HepG2 (cell line): ENCODE measurements at regions not wholly inside any gene's neighbourhood (a gene's known extent, or its start where the extent isn't known, plus 50 kb on each side); places are given as distances from the start of the nearest gene placed in this dataset.

Experiments used
- POLR2A ChIP-seq, 2 experiments: IDR thresholded peaks; 2 replicates each; pipeline ENCODE4 v1.6.1; 2011; ENCODE audit warnings: low read depth in 2 of 2, low read length in 2 of 2, mild to moderate bottlenecking in 1 of 2, moderate library complexity in 1 of 2; ENCODE audit not compliant: insufficient read depth in 1 of 2
- ZBTB33 ChIP-seq: sonication (generic); formaldehyde crosslinking; IDR thresholded peaks from 2 replicates; pipeline ENCODE4 v1.4.0; 2020; ENCODE audit warnings: missing genetic modification reagents
- ZNF616 ChIP-seq: sonication (generic); formaldehyde crosslinking; IDR thresholded peaks from 2 replicates; pipeline ENCODE4 v1.5.0; 2020; ENCODE audit warnings: low read depth, mild to moderate bottlenecking, missing genetic modification reagents
- TF ChIP-seq, protein P1 (sequence below): sonication (generic); formaldehyde crosslinking; IDR thresholded peaks from 2 replicates; pipeline ENCODE4 v1.5.0; 2020; ENCODE audit warnings: missing genetic modification reagents, mild to moderate bottlenecking, borderline replicate concordance

- TF ChIP-seq, protein P1, sequence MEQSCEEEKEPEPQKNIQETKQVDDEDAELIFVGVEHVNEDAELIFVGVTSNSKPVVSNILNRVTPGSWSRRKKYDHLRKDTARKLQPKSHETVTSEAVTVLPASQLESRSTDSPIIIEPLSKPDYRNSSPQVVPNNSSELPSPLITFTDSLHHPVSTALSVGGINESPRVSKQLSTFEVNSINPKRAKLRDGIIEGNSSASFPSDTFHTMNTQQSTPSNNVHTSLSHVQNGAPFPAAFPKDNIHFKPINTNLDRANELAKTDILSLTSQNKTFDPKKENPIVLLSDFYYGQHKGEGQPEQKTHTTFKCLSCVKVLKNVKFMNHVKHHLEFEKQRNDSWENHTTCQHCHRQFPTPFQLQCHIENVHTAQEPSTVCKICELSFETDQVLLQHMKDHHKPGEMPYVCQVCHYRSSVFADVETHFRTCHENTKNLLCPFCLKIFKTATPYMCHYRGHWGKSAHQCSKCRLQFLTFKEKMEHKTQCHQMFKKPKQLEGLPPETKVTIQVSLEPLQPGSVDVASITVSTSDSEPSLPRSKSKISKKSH (CRISPR knock-in tag), result no peak
- TF ChIP-seq POLR2A (IDR thresholded peaks at IDR 0.05; ENCODE audit: insufficient read depth in 1 of 2, low read depth in 2 of 2, low read length in 2 of 2) (no peak), ZBTB33 (CRISPR knock-in tag) (no peak), ZNF616 (no peak)
Measured at GRCh38 chr3:127476936-127477335, 113.6 kb downstream of the TPRA1 start.
